Motor neuron (in vitro differentiated cells): ENCODE measurements at regions not wholly inside any gene's neighbourhood (a gene's known extent, or its start where the extent isn't known, plus 50 kb on each side); places are given as distances from the start of the nearest gene placed in this dataset.
"Not testable (repeated sequence)": the region's sequence is repeated elsewhere in the genome, so short reads cannot be mapped to it uniquely, and the experiment has no call there.

Experiments
- ATAC-seq, 8 experiments: fragments of 200-7000 bp; cut with Tn5 transposase; replicated peaks in 6 of 8; 2 replicates each; pipeline ENCODE4 v1.8.0; 2021; ENCODE audit warnings: mild to moderate bottlenecking in 8 of 8, moderate library complexity in 8 of 8
- H3K27ac ChIP-seq, 2 donors: fragments of 250-450 bp; sonication (Bioruptor Pico); 2 replicates each; pipeline ENCODE4 v1.9.0; 2021; ENCODE audit warnings: antibody characterized with exemption in 2 of 2, mild to moderate bottlenecking in 2 of 2, moderate library complexity in 1 of 2
- H3K4me1 ChIP-seq, 2 donors: fragments of 250-450 bp; sonication (Bioruptor Pico); replicated peaks in 1 of 2; 2 replicates each; pipeline ENCODE4 v1.6.1; 2021; ENCODE audit warnings: antibody characterized with exemption in 2 of 2, mild to moderate bottlenecking in 2 of 2, moderate library complexity in 1 of 2
- H3K4me3 ChIP-seq, 5 donors: fragments of 250-450 bp; sonication (Bioruptor Pico); 2 replicates each; pipeline ENCODE4 v1.9.0; 2021; ENCODE audit warnings: antibody characterized with exemption in 5 of 5, mild to moderate bottlenecking in 5 of 5, moderate library complexity in 4 of 5
- WGBS, 10 experiments: fragments of 450-650 bp; shearing (Covaris generic); methylation state at CpG; one replicate each; pipeline ENCODE4 v1.0.0; 2022; 5-methylcytosine and 5-hydroxymethylcytosine counted together
- in situ Hi-C, 9 experiments: fragments of 400-800 bp; cut with MboI; loops; one replicate each; pipeline ENCODE4 v1.15.0; 2021; ENCODE audit warnings: low sequenced_read_pairs in 9 of 9, low pct_unique_long_range_greater_than_20kb in 2 of 9; ENCODE audit not compliant: unreplicated experiment in 9 of 9

DNA sequence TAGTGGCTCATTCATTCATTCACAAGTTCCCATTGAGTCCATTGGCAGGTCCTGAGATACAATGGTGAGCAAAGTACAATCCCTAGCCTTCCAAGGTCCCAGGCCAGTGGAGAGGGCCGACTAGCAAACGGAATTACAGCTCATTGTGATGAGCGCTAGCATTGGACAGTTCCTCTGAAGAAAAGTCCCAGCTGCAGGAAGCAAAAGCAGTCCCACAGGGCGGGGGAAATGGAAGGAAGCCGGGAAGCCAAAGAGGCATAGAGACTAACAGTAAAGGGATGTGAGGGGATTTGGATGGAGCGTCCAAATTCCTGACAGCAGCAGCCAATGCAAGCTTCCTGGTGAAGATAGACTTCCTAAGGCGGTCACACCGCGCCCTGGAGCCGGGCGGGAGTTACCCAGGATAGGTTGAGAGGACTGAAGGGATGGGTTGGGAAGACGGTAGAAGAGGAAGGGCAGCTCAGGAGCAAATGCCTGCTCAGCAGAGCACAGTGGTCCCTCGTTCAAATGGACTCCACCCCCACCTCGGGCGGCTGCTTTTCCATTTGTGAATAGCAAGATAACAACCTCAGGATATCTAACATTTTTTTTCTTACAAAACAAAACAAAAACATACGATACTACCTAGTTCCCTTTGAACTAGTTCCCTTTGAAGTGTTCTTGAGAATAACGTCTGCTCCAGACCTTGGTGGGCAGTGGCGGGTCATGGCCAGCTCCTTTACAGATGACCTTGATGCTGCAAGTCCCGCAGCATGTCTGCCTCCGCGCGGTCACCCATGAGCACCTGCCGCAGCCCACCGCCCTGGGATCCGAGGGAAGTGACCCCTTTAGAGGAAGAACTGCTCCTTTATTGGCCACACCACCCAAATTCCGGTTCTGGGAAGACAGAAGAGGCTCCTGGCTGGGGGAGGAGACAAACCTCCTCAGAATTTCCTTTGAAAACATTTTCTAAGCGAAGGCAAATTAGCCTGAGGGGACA, 132.9 kb downstream of the RASSF10 start:
- no peak for ATAC-seq
- Histone ChIP-seq H3K4me1 (peaks cover 9 to 13% of the 10 kb centered on the region in 2 donors), H3K4me3 (no peak overlapping the region), H3K27ac (no peak overlapping the region)
- in situ Hi-C loops = loop anchor here in 1 of 9 experiments (25.0 kb wide), 1 partner anchor 95 kb away; no protein-coding TSS in a partner anchor
- WGBS, 10 experiments = 64 to 94% (median 77%) methylated on average over 1 to 18 of the region's 27 CpGs; no CpG with 5 or more reads in 2 of the 10 experiments

DNA sequence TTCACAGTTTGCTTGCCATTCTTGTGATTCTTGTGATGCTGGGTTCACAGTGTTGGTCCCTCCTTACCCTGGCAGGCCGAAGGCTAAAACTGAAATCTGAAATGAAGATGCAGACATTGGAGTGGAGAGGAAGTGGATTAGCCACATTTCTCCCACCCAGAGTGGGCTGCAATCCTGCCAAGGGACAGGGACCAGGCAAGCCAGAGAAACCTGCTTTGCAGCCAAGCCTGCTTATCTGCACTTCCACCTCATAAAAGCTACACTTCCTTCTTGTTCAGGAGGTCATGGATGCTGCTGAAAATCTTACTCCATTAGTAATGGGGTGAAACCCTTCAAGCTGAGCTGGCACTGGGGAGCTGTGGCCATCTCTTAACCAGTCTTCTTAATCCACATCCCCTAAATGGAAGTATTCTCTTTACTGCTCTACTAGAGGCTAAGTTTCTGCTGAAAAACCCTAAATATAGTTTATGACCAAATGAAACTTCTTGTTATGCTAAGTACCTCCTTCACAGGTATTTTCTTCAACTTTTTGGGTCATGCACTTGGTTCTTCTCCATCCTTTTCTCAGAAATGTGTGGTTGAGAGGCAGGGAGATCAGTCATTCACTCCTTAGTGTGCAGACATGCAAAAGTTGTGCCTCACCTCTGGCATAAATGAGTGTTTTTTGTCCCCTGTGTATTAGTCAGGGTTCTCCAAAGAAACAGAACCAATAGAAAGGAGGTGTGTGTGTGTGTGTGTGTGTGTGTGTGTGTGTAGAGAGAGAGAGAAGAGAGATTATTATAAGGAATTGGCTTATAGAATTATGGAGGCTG, 133.9 kb upstream of the BMAL1 start:
- peaks cover 9 to 13% of the 10 kb centered on the region in 2 donors for H3K4me1 ChIP-seq
- H3K4me3 ChIP-seq = no peak overlapping the region
- H3K27ac ChIP-seq = no peak overlapping the region
- no peak for ATAC-seq
- in situ Hi-C loops = loop anchor here in 1 of 9 experiments (25.0 kb wide), 1 partner anchor 94 kb away; no protein-coding TSS in a partner anchor
- 73 to 88% methylated on average over 1 of the region's 1 CpG; no CpG with 5 or more reads in 8 of the 10 experiments for WGBS, 10 experiments

DNA sequence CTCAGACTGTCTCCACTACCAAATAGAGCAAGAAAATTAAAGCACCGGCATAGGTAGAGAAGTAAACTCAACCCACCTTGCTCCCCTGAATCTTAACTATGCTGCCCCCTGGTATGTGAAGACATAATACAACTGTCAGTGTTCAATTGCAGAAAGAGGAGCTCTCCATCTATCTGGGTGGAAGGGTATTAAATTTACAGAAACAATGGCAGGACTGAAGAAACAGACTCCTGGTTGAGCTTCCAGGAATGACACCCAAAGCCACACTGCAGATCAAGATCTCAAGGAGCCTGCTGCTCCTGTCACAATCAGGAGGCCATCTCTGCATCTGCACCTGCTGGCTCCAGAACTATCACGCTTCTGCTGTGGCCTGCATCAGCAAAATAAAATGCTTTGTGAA, 132.1 kb upstream of the BMAL1 start:
- Histone ChIP-seq H3K4me3 (no peak overlapping the region), H3K4me1 (peaks cover 4 to 6% of the 10 kb centered on the region in 2 donors), H3K27ac (no peak overlapping the region)
- in situ Hi-C loops = loop anchor here in 1 of 9 experiments (25.0 kb wide), 1 partner anchor 92 kb away; no protein-coding TSS in a partner anchor
- 60 to 100% (median 83%) methylated on average over 1 to 2 of the region's 2 CpGs; no CpG with 5 or more reads in 3 of the 10 experiments for WGBS, 10 experiments
- ATAC-seq = no peak

DNA sequence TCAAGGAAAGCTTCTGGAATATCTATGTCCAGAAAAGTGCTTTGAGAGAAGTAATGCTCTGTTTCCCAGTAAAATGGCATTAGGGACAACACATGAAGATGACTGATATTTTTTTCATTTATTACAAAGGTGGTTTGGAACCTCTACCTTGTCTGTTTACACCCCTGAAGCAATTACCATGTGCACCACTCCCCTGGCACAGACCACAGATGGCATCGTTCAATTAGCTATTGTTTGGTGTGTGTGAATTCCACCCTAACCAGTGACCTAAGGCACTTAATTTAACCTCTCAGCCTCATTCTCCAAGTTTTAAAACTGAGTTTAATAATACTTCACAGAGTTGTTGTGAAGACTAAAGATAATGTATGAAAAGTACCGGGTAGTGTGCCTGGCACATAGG, 127.6 kb upstream of the BMAL1 start:
- ATAC-seq = no peak
- in situ Hi-C loops = loop anchor here in 3 of 9 experiments (10.0 to 25.0 kb wide), 4 partner anchors 87 to 813 kb away; no protein-coding TSS in a partner anchor
- H3K4me1 ChIP-seq = no peaks in the 10 kb centered on the region
- 33 to 100% (median 76%) methylated on average over 1 to 2 of the region's 2 CpGs; no CpG with 5 or more reads in 2 of the 10 experiments for WGBS, 10 experiments
- no peak overlapping the region for H3K4me3 ChIP-seq
- no peak overlapping the region for H3K27ac ChIP-seq

DNA sequence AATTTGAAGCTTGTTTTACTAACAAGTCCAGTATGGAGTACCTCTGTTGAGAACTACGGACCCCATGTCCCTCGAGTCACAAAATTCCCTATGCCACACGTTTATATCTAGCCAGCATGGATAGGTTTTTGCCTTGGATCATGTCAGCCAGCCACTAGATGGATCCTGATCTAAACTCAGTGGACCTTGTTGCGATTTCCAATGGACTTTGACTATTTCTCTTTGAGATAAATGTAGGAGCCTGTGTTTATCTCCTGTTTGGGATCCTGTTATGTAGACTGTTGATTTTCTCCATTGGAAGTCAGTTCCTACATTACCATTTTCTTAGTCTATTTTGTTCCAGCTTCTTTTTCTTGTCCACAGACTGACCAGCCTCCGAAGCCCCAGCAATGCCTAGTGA, 127.1 kb upstream of the BMAL1 start:
- no peaks in the 10 kb centered on the region for H3K4me1 ChIP-seq
- in situ Hi-C loops = loop anchor here in 2 of 9 experiments (10.0 to 25.0 kb wide), 3 partner anchors 186 to 813 kb away; no protein-coding TSS in a partner anchor
- H3K27ac ChIP-seq = no peak overlapping the region
- no peak for ATAC-seq
- WGBS, 10 experiments = 40 to 100% (median 60%) methylated on average over 1 to 5 of the region's 5 CpGs; no CpG with 5 or more reads in 1 of the 10 experiments
- H3K4me3 ChIP-seq = no peak overlapping the region

DNA sequence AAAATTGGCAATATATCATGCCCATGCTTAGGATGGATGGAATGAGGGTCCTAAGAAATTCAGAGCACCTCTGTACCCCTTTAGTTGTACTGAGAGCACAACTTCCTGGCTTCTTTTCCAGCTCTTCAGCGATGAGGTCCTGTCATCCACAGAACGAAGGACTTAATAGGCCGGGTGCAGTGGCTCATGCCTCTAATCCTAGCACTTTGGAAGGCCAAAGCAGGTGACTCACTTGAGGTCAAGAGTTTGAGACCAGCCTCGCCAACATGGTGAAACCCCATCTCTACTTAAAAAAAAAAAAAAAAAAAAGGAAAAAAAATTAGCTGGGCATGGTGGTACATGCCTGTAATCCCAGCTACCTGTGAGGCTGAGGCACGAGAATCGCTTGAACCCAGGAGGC, 125.3 kb upstream of the BMAL1 start:
- Histone ChIP-seq H3K4me1 (no peaks in the 10 kb centered on the region), H3K27ac (no peak overlapping the region), H3K4me3 (no peak overlapping the region)
- ATAC-seq = no peak
- 11 to 100% (median 81%) methylated on average over 1 to 6 of the region's 6 CpGs; no CpG with 5 or more reads in 1 of the 10 experiments for WGBS, 10 experiments
- in situ Hi-C loops = loop anchor here in 2 of 9 experiments (10.0 to 25.0 kb wide), 3 partner anchors 187 to 815 kb away; no protein-coding TSS in a partner anchor

DNA sequence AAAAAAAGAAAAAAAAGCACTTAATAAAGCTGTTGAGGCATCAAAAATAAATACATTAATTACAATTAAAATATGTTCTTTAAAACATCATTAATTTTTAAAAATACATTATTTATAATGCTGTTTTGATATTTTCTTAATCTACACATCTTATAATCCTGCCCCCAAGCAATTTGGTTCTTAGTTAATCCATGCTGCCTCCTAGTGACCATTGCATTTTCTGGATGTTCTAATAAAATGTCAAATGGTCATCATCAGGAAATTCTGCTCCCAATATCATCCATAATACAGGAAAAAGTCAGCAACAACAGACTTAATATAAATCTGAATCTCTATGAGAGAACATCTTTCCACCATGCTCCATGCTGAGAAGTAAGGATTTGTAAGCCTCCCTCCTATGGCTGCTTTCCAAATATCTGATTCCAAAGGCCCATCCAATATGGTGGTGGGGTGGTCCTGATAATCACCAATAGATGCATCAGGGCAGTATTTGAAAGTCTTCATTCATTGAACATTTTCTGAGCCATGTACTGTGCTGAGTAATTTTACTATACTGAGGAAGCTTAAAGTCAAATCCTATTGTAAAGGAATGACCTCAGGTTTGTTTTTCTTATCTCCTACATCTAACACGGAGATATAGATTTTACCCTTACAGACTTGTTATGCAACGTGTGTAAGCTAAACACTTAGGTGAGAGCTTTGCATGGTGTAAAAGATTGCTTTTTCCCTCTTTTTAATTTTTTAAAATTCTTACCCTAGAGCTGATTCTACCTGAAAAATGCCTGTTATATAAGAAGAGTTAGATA, 124.7 kb upstream of the BMAL1 start:
- H3K4me3 ChIP-seq = no peak overlapping the region
- in situ Hi-C loops = loop anchor here in 2 of 9 experiments (10.0 to 25.0 kb wide), 3 partner anchors 188 to 816 kb away; no protein-coding TSS in a partner anchor

DNA sequence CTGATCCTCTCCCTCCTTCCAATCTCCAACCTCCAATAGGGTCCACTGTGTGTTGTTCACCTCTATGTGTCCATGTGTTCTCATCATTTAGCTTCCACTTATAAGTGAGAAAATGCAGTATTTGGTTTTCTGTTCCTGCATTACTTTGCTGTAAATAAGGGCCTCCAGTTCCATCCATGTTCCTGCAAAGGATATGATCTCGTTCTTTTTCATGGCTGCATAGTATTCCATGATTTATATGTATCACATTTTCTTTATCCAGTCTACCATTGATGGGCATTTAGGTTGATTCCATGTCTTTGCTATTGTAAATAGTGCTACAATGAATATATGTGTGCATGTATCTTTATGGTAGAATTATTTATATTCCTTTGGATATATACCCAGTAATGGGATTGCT, 123.2 kb upstream of the BMAL1 start:
- not testable (repeated sequence) for ATAC-seq, H3K4me3 ChIP-seq, H3K4me1 ChIP-seq, H3K27ac ChIP-seq
- 0 to 89% (median 50%) methylated on average over 1 of the region's 1 CpG; no CpG with 5 or more reads in 2 of the 10 experiments for WGBS, 10 experiments
- in situ Hi-C loops = loop anchor here in 2 of 9 experiments (10.0 to 25.0 kb wide), 3 partner anchors 190 to 817 kb away; no protein-coding TSS in a partner anchor

More for the DNA sequence above, 124.7 kb upstream of the BMAL1 start:
- H3K4me1 ChIP-seq = no peaks in the 10 kb centered on the region
- WGBS, 10 experiments = 20 to 93% (median 57%) methylated on average over 2 of the region's 2 CpGs; no CpG with 5 or more reads in 4 of the 10 experiments
- no peak overlapping the region for H3K27ac ChIP-seq
- no peak for ATAC-seq

DNA sequence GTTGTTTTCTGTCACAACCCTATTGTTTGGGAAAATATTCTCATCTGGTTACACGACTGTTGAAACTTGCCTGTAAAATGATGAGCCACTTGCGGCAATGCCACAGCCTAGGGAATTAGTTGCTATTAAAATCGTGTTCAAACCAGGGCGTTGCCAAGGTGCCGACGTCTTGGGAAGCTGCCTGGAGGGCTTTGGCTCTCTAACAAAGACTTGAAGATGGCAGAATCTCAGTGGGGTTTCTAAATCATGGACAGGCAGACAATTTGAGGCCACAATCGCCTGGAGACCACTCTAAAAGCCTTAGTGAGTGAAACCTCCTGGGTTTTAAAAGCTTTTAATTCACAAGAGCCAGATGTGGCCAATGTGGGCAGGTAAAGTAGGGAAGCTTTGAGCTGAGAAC, 117.2 kb upstream of the BMAL1 start:
- ATAC-seq = peak in 2 of 8 experiments; percentile 14 to 67
- H3K27ac ChIP-seq = no peak overlapping the region
- H3K4me3 ChIP-seq = no peak overlapping the region
- H3K4me1 ChIP-seq = peaks cover 8 to 32% of the 10 kb centered on the region in 2 donors
- WGBS, 10 experiments = 3 to 100% (median 37%) methylated on average over 1 to 7 of the region's 7 CpGs; no CpG with 5 or more reads in 2 of the 10 experiments
- in situ Hi-C loops = loop anchor here in 2 of 9 experiments (25.0 kb wide), 2 partner anchors 198 to 823 kb away; no protein-coding TSS in a partner anchor

DNA sequence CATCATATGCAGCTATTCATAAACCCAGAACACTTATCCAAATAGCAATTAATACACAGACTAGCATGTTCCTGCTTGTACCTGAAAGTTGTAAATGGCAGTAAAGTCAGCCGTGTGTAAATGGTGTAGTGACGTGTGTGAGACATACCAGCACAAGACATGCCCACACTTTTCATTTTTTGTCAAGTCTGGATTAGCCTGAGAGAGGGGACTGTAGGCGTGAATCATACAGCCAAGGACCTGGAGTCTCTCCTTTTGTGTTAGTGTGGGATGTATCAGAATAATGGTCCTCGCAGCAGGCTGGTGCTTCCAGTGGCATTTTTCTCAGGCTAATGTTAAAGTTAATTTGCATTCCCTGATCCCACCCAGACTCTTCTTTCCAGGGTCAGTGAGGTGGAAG, 116.8 kb upstream of the BMAL1 start:
- peak in 6 of 8 experiments; percentile 20 to 81 (median 66) for ATAC-seq
- Histone ChIP-seq H3K4me3 (no peak overlapping the region), H3K27ac (no peak overlapping the region), H3K4me1 (peaks cover 8 to 32% of the 10 kb centered on the region in 2 donors)
- WGBS, 10 experiments = 0 to 80% (median 17%) methylated on average over 1 to 3 of the region's 4 CpGs; no CpG with 5 or more reads in 1 of the 10 experiments
- in situ Hi-C loops = loop anchor here in 2 of 9 experiments (25.0 kb wide), 2 partner anchors 199 to 824 kb away; no protein-coding TSS in a partner anchor

DNA sequence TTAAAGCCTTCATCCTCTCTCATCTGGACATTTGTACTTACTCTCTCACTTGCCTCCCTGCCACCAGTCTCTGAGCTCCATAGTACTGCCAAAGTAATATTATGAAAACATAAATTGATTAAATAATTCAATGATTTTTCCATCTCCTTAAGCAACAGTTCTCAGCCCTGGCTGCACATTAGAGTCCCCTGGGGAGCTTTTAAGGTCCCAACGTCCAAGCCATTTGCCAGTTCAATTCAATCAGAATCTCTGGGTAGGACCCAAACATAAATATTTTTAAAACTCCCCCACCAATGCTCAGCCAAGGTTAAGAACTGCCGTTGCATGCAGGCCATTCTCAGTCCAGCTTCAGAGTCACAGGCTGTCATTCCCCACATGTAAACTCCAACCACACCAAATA, 114.4 kb upstream of the BMAL1 start:
- Histone ChIP-seq H3K4me3 (no peak overlapping the region), H3K27ac (no peak overlapping the region), H3K4me1 (peaks cover 8 to 32% of the 10 kb centered on the region in 2 donors)
- 0 to 100% (median 63%) methylated on average over 1 to 2 of the region's 2 CpGs; no CpG with 5 or more reads in 3 of the 10 experiments for WGBS, 10 experiments
- peak in 1 of 8 experiments; percentile 58 for ATAC-seq
- in situ Hi-C loops = loop anchor here in 2 of 9 experiments (25.0 kb wide), 2 partner anchors 201 to 826 kb away; no protein-coding TSS in a partner anchor
